ENCODE measurements at regions not wholly inside any gene's neighbourhood (a gene's known extent, or its start where the extent isn't known, plus 50 kb on each side); places are given as distances from the start of the nearest gene placed in this dataset.

- no peak for DNase-seq (ENCODE audit: low read depth, low spot score)
- no peak overlapping the region for H3K4me3 ChIP-seq (ENCODE audit: low read length)
Observed at GRCh38 chr15:46644501-46645481, 1010.0 kb downstream of the SQOR start.

GRCh38 chr15:46646490-46646889 is 1011.7 kb downstream of the SQOR start:
- no peak for DNase-seq (ENCODE audit: low read depth, low spot score)

GRCh38 chr15:46647046-46647445 is 1012.2 kb downstream of the SQOR start:
- no peak overlapping the region for H3K4me3 ChIP-seq (ENCODE audit: low read length)
- no peak for DNase-seq (ENCODE audit: low read depth, low spot score)

More at GRCh38 chr15:46646490-46646889, 1011.7 kb downstream of the SQOR start:
- no peak overlapping the region for H3K4me3 ChIP-seq (ENCODE audit: low read length)

- H3K4me3 ChIP-seq (ENCODE audit: low read length): no peak overlapping the region
- no peak for DNase-seq (ENCODE audit: low read depth, low spot score)
Observed at GRCh38 chr15:46652266-46652665, 1017.4 kb downstream of the SQOR start.

GRCh38 chr15:46654993-46655392 is 1020.2 kb downstream of the SQOR start:
- no peak for DNase-seq (ENCODE audit: low read depth, low spot score)
- H3K4me3 ChIP-seq (ENCODE audit: low read length): no peak overlapping the region

GRCh38 chr15:46660096-46660842 is 1025.4 kb downstream of the SQOR start:
- no peak for DNase-seq (ENCODE audit: low read depth, low spot score)
- no peak overlapping the region for H3K4me3 ChIP-seq (ENCODE audit: low read length)

- DNase-seq (ENCODE audit: low read depth, low spot score): no peak
- H3K4me3 ChIP-seq (ENCODE audit: low read length): no peak overlapping the region
Observed at GRCh38 chr15:46670258-46670657, 1035.4 kb downstream of the SQOR start.

GRCh38 chr15:46671336-46671735 is 1036.5 kb downstream of the SQOR start:
- DNase-seq (ENCODE audit: low read depth, low spot score): no peak
- H3K4me3 ChIP-seq (ENCODE audit: low read length): no peak overlapping the region

GRCh38 chr15:46672041-46672440 is 1037.2 kb downstream of the SQOR start:
- no peak for DNase-seq (ENCODE audit: low read depth, low spot score)

GRCh38 chr15:46676233-46677206 is 1040.8 kb upstream of the SEMA6D start:
- no peak overlapping the region for H3K4me3 ChIP-seq (ENCODE audit: low read length)
- no peak for DNase-seq (ENCODE audit: low read depth, low spot score)

More at GRCh38 chr15:46672041-46672440, 1037.2 kb downstream of the SQOR start:
- no peak overlapping the region for H3K4me3 ChIP-seq (ENCODE audit: low read length)

GRCh38 chr15:46677491-46677890 is 1039.8 kb upstream of the SEMA6D start:
- DNase-seq (ENCODE audit: low read depth, low spot score): no peak
- H3K4me3 ChIP-seq (ENCODE audit: low read length): no peak overlapping the region

GRCh38 chr15:46681901-46682300 is 1035.4 kb upstream of the SEMA6D start:
- DNase-seq (ENCODE audit: low read depth, low spot score): no peak
- H3K4me3 ChIP-seq (ENCODE audit: low read length): no peak overlapping the region

- H3K4me3 ChIP-seq (ENCODE audit: low read length): no peak overlapping the region
- DNase-seq (ENCODE audit: low read depth, low spot score): no peak
Observed at GRCh38 chr15:46682969-46683791, 1034.1 kb upstream of the SEMA6D start.

- no peak overlapping the region for H3K4me3 ChIP-seq (ENCODE audit: low read length)
- no peak for DNase-seq (ENCODE audit: low read depth, low spot score)
Observed at GRCh38 chr15:46685096-46685495, 1032.2 kb upstream of the SEMA6D start.

GRCh38 chr15:46685681-46686080 is 1031.6 kb upstream of the SEMA6D start:
- no peak overlapping the region for H3K4me3 ChIP-seq (ENCODE audit: low read length)
- no peak for DNase-seq (ENCODE audit: low read depth, low spot score)

GRCh38 chr15:46696281-46696680 is 1021.0 kb upstream of the SEMA6D start:
- H3K4me3 ChIP-seq (ENCODE audit: low read length): no peak overlapping the region
- DNase-seq (ENCODE audit: low read depth, low spot score): no peak

- no peak overlapping the region for H3K4me3 ChIP-seq (ENCODE audit: low read length)
- no peak for DNase-seq (ENCODE audit: low read depth, low spot score)
Observed at GRCh38 chr15:46701346-46701745, 1016.0 kb upstream of the SEMA6D start.

- H3K4me3 ChIP-seq (ENCODE audit: low read length): no peak overlapping the region
- DNase-seq (ENCODE audit: low read depth, low spot score): no peak
Observed at GRCh38 chr15:46701896-46702295, 1015.4 kb upstream of the SEMA6D start.

All from Jurkat, Clone E6-1 (cell line).